MM.1S (cell line): ENCODE measurements at regions not wholly inside any gene's neighbourhood (a gene's known extent, or its start where the extent isn't known, plus 50 kb on each side); places are given as distances from the start of the nearest gene placed in this dataset.

Source experiments
- DNase-seq: peaks from one replicate; pipeline ENCODE4 v3.0.0-alpha.2; 2015
- H2AFZ ChIP-seq: fragments of 300-600 bp; sonication (generic); 2 replicates; pipeline ENCODE4 v1.6.0; 2016; ENCODE audit warnings: antibody characterized with exemption, low read length
- H3F3A ChIP-seq: fragments of 300-600 bp; sonication (generic); 2 replicates; pipeline ENCODE4 v1.6.1; 2016; ENCODE audit warnings: mild to moderate bottlenecking, antibody characterized with exemption, low read length, moderate library complexity, mixed read lengths; ENCODE audit not compliant: insufficient read depth
- H3K27ac ChIP-seq: fragments of 300-600 bp; sonication (generic); 2 replicates; pipeline ENCODE4 v1.5.1; 2016; ENCODE audit warnings: mild to moderate bottlenecking, low read length
- H3K27me3 ChIP-seq: fragments of 300-600 bp; sonication (generic); replicated peaks from 2 replicates; pipeline ENCODE4 v1.6.0; 2016; ENCODE audit warnings: low read length; ENCODE audit not compliant: insufficient read depth
- H3K36me3 ChIP-seq: fragments of 300-600 bp; sonication (generic); replicated peaks from 2 replicates; pipeline ENCODE4 v1.6.1; 2016; ENCODE audit warnings: mild to moderate bottlenecking, low read length, mixed read lengths; ENCODE audit not compliant: insufficient read depth
- H3K4me1 ChIP-seq: fragments of 300-600 bp; sonication (generic); 2 replicates; pipeline ENCODE4 v1.6.1; 2016; ENCODE audit warnings: low read length, mixed read lengths
- H3K4me2 ChIP-seq: fragments of 300-600 bp; sonication (generic); 2 replicates; pipeline ENCODE4 v1.6.0; 2016; ENCODE audit warnings: low read depth, low read length
- H3K4me3 ChIP-seq: fragments of 300-600 bp; sonication (generic); 2 replicates; pipeline ENCODE4 v1.5.1; 2016; ENCODE audit warnings: low read length, mixed read lengths
- H3K79me2 ChIP-seq: fragments of 300-600 bp; sonication (generic); 2 replicates; pipeline ENCODE4 v1.6.1; 2016; ENCODE audit warnings: mixed run types, low read length, mixed read lengths
- H3K9ac ChIP-seq: fragments of 300-600 bp; sonication (generic); 2 replicates; pipeline ENCODE4 v1.6.1; 2016; ENCODE audit warnings: low read length, mixed read lengths
- H3K9me2 ChIP-seq: fragments of 300-600 bp; sonication (generic); replicated peaks from 2 replicates; pipeline ENCODE4 v1.6.1; 2016; ENCODE audit warnings: mild to moderate bottlenecking, low read length, mixed read lengths; ENCODE audit not compliant: insufficient read depth
- H3K9me3 ChIP-seq: fragments of 300-600 bp; sonication (generic); replicated peaks from 2 replicates; pipeline ENCODE4 v1.6.1; 2016; ENCODE audit warnings: mild to moderate bottlenecking, low read length, mixed read lengths; ENCODE audit not compliant: insufficient read depth
- H4K20me1 ChIP-seq: fragments of 300-600 bp; sonication (generic); 2 replicates; pipeline ENCODE4 v1.6.1; 2016; ENCODE audit warnings: mild to moderate bottlenecking, low read length, moderate library complexity, mixed read lengths; ENCODE audit not compliant: insufficient read depth
- EZH2 ChIP-seq: fragments of 300-600 bp; sonication (generic); optimal IDR thresholded peaks from 2 replicates; pipeline ENCODE3; 2017; ENCODE audit warnings: low read depth, mild to moderate bottlenecking, antibody characterized with exemption, low read length, mixed read lengths
- EZH2phosphoT487 ChIP-seq: fragments of 300-600 bp; sonication (generic); IDR thresholded peaks from 2 replicates; pipeline ENCODE4 v1.6.1; 2018; ENCODE audit warnings: antibody characterized with exemption, low read length
- TF ChIP-seq, protein P1 (sequence below): fragments of 300-600 bp; sonication (generic); IDR thresholded peaks from 2 replicates; pipeline ENCODE4 v1.5.1; 2016; ENCODE audit warnings: antibody characterized with exemption, low read length, mixed read lengths

DNA sequence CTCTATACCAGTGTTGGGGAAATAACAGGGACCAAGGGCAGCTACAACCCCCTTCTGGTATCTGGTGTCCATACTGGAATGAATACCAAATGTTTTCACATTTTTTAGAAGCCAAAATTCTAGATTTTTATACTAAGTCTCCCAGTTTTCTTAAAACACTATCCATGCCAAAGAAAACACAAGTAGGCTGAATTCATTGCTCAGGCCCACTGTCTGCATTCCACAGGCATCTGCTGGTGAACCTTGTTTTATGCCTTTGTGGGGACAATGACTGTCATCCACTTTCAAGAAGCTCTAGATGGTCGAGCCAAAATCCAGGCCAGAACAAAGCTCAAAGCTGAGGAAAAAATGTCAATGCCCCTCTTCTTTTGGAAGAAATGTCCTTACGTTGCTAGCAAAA, 213.4 kb upstream of the RASGEF1B start:
- TF ChIP-seq, protein P1, sequence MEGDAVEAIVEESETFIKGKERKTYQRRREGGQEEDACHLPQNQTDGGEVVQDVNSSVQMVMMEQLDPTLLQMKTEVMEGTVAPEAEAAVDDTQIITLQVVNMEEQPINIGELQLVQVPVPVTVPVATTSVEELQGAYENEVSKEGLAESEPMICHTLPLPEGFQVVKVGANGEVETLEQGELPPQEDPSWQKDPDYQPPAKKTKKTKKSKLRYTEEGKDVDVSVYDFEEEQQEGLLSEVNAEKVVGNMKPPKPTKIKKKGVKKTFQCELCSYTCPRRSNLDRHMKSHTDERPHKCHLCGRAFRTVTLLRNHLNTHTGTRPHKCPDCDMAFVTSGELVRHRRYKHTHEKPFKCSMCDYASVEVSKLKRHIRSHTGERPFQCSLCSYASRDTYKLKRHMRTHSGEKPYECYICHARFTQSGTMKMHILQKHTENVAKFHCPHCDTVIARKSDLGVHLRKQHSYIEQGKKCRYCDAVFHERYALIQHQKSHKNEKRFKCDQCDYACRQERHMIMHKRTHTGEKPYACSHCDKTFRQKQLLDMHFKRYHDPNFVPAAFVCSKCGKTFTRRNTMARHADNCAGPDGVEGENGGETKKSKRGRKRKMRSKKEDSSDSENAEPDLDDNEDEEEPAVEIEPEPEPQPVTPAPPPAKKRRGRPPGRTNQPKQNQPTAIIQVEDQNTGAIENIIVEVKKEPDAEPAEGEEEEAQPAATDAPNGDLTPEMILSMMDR = no peak
- TF ChIP-seq EZH2phosphoT487 (no peak), EZH2 (no peak)
- Histone ChIP-seq H3K27ac (no peak overlapping the region), H3K9ac (no peak overlapping the region), H3K4me1 (peaks cover 20% of the 10 kb centered on the region), H2AFZ (no peak overlapping the region), H3K4me3 (no peak overlapping the region), H3K27me3 (no peaks in the 10 kb centered on the region), H3K36me3 (no peaks in the 10 kb centered on the region), H3K9me3 (no peaks in the 10 kb centered on the region), H3F3A (no peaks in the 10 kb centered on the region), H3K4me2 (no peak overlapping the region), H3K9me2 (no peaks in the 10 kb centered on the region), H3K79me2 (no peaks in the 10 kb centered on the region), H4K20me1 (no peaks in the 10 kb centered on the region)
- no peak for DNase-seq

DNA sequence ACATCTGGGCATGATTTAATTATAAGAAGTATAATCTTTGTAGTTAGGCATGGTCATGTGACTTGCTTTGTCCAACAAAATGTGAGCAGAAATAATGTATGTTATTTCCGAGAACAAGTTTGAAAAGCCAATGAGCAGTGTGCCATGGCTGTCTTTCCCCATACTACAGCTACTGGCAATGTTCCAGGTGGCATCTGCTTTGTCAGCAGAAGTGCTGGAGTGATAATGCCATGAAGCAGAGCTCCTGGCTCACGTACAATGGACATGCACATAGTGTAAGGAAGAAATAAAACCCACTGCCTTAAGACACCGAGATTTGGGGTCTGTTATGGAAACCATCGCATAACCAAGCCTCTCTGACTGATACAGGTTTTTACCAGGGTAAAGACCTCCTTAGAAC, 212.6 kb upstream of the RASGEF1B start:
- no peak overlapping the region for H3K4me2 ChIP-seq
- H2AFZ ChIP-seq = no peak overlapping the region
- H3K4me3 ChIP-seq = no peak overlapping the region
- H3K36me3 ChIP-seq = no peaks in the 10 kb centered on the region
- H3K9me2 ChIP-seq = no peaks in the 10 kb centered on the region
- H3K9me3 ChIP-seq = no peaks in the 10 kb centered on the region
- TF ChIP-seq EZH2phosphoT487 (no peak), EZH2 (no peak)
- TF ChIP-seq, protein P1 = no peak
- no peaks in the 10 kb centered on the region for H4K20me1 ChIP-seq
- H3K9ac ChIP-seq = no peak overlapping the region
- H3K4me1 ChIP-seq = peaks cover 20% of the 10 kb centered on the region
- H3K27ac ChIP-seq = no peak overlapping the region
- no peak for DNase-seq
- no peaks in the 10 kb centered on the region for H3K79me2 ChIP-seq
- H3K27me3 ChIP-seq = no peaks in the 10 kb centered on the region
- H3F3A ChIP-seq = no peaks in the 10 kb centered on the region

DNA sequence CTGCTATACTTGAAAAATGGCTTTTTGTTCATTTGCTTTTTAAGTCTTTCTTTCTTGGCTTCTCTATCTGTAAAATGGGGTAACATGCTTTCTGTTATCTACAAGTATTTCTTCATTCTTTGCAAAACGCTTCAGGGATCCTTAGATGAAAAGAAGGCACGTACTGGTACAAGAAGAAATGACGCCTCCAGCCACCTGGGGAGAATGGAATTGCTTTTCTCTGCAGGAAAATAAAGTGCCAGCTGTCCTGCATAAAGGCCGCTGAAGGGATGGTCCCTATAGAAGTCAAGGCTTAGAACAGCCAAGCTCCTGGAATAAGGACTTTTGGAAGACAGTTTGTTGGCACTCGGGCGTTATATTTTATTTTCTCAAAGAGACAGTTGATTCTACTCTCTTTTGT, 210.8 kb upstream of the RASGEF1B start:
- no peak overlapping the region for H3K4me2 ChIP-seq
- no peak for DNase-seq
- H2AFZ ChIP-seq = no peak overlapping the region
- H3K9ac ChIP-seq = no peak overlapping the region
- H3F3A ChIP-seq = no peaks in the 10 kb centered on the region
- no peaks in the 10 kb centered on the region for H3K36me3 ChIP-seq
- H4K20me1 ChIP-seq = no peaks in the 10 kb centered on the region
- no peaks in the 10 kb centered on the region for H3K79me2 ChIP-seq
- H3K27me3 ChIP-seq = no peaks in the 10 kb centered on the region
- H3K4me1 ChIP-seq = peaks cover 14% of the 10 kb centered on the region
- TF ChIP-seq, protein P1 = no peak
- TF ChIP-seq EZH2phosphoT487 (no peak), EZH2 (no peak)
- no peaks in the 10 kb centered on the region for H3K9me3 ChIP-seq
- H3K27ac ChIP-seq = no peak overlapping the region
- no peak overlapping the region for H3K4me3 ChIP-seq
- H3K9me2 ChIP-seq = no peaks in the 10 kb centered on the region
